Activated T-cell treated with anti-CD3 and anti-CD28 coated beads for 24 hours (primary cell): ENCODE measurements at regions not wholly inside any gene's neighbourhood (a gene's known extent, or its start where the extent isn't known, plus 50 kb on each side); places are given as distances from the start of the nearest gene placed in this dataset.

Experiments
- DNase-seq: peaks from one replicate; pipeline ENCODE4 v3.0.0-alpha.2; 2020; ENCODE audit warnings: low read depth

- no peak for DNase-seq
Observed at GRCh38 chr18:21162786-21163185, 51.2 kb upstream of the ROCK1 start.

GRCh38 chr18:21163647-21164547 is 52.3 kb upstream of the ROCK1 start:
- no peak for DNase-seq

GRCh38 chr18:21164548-21165095 is 53.0 kb upstream of the ROCK1 start:
- DNase-seq, result no peak

- no peak for DNase-seq
Observed at GRCh38 chr18:21167641-21168377, 56.2 kb upstream of the ROCK1 start.

- DNase-seq, result no peak
Observed at GRCh38 chr18:21168880-21169279, 57.3 kb upstream of the ROCK1 start.

- no peak for DNase-seq
Observed at GRCh38 chr18:21177822-21178221, 64.2 kb upstream of the GREB1L start.

GRCh38 chr18:21179590-21180220 is 62.3 kb upstream of the GREB1L start:
- peak; percentile 35 for DNase-seq

- no peak for DNase-seq
Observed at GRCh38 chr18:21180588-21180987, 61.4 kb upstream of the GREB1L start.

- no peak for DNase-seq
Observed at GRCh38 chr18:21181766-21182165, 60.3 kb upstream of the GREB1L start.

GRCh38 chr18:21183670-21184069 is 58.4 kb upstream of the GREB1L start:
- no peak for DNase-seq

- DNase-seq, result no peak
Observed at GRCh38 chr18:21184396-21184996, 57.5 kb upstream of the GREB1L start.

- DNase-seq, result no peak
Observed at GRCh38 chr18:21187886-21188285, 54.1 kb upstream of the GREB1L start.

- DNase-seq, result no peak
Observed at GRCh38 chr18:21191596-21192307, 50.3 kb upstream of the GREB1L start.
